ENCODE measurements at regions not wholly inside any gene's neighbourhood (a gene's known extent, or its start where the extent isn't known, plus 50 kb on each side); places are given as distances from the start of the nearest gene placed in this dataset.
"Not testable (repeated sequence)": the region's sequence is repeated elsewhere in the genome, so short reads cannot be mapped to it uniquely, and the experiment has no call there.

DNA sequence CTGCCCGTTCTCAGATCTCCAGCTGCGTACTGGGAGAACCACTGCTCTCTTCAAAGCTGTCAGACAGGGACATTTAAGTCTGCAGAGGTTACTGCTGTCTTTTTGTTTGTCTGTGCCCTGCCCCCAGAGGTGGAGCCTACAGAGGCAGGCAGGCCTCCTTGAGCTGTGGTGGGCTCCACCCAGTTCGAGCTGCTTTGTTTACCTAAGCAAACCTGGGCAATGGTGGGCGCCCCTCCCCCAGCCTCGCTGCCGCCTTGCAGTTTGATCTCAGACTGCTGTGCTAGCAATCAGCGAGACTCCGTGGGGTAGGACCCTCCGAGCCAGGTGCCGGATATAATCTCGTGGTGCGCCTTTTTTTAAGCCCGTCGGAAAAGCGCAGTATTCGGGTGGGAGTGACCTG, 66.2 kb upstream of the GPR141 start:
- not testable (repeated sequence) for H3K27ac ChIP-seq; H3K4me1 ChIP-seq; H3K36me3 ChIP-seq; H3K27me3 ChIP-seq; H3K4me3 ChIP-seq; H3K9me3 ChIP-seq (replicated peaks); DNase-seq

DNA sequence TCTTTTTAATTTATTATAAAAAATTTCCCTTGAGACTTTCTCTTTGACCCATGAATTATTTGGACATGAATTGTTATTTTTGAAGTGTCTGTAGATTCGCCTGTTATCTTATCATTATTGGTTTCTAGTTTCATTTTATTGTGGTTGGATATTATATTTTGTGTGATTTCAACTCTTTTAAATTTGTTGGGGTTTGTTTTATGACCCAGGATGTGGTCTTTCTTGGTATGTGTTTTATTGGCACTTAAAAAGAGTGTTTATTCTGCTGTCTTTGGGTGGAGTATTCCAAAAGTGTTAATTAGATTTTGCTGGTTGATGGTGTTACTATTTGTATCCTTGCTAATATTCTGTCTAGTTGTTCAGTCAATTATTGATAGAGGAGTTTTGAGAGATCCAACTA, 50.5 kb upstream of the GPR141 start:
- H3K4me1 ChIP-seq: no peaks in the 10 kb centered on the region
- no peaks in the 10 kb centered on the region for H3K36me3 ChIP-seq

More for the DNA sequence above, 50.5 kb upstream of the GPR141 start:
- Histone ChIP-seq H3K4me3 (no peak overlapping the region), H3K27me3 (no peaks in the 10 kb centered on the region), H3K9me3 (replicated peaks) (no peaks in the 10 kb centered on the region), H3K27ac (no peak overlapping the region)
- no peak for DNase-seq
